Activated CD4-positive, alpha-beta T cell treated with anti-CD3 and anti-CD28 coated beads for 48 hours (primary cell): ENCODE measurements at regions not wholly inside any gene's neighbourhood (a gene's known extent, or its start where the extent isn't known, plus 50 kb on each side); places are given as distances from the start of the nearest gene placed in this dataset.

ENCODE experiments used
- DNase-seq: peaks from one replicate; pipeline ENCODE4 v3.0.0-alpha.2; 2020

DNA sequence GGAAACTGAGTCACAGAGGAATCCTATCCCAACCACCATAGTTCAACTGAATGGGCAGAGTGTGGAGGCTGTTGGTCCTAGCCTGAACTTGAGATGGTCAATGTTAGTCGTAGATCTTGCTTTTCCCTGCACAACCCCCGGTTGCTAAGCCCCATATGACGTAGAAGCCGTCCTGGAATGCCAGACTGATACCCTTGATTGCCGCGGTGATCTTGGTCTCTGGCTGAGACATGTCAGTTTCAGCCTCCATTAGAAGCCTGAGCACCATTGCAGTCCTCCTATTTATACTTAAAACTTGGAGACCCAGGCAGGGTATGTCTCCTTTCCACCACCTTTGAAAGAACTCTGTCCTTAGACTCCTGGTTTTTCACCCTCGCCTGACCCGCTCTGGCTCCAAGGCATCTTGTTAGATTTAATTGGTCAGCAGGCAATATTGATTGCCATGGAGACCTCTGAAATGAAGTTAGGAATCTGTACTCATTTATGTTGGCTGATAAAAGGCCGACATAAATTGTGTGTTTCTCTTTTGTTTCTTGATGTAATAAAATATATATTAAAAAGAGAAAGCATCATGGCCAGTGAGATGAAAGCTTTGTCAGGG, 53.4 kb downstream of the RPLP1 start:
- DNase-seq = no peak

- DNase-seq = no peak
Measured at GRCh38 chr15:69508659-69509058, 56.0 kb downstream of the RPLP1 start.

DNA sequence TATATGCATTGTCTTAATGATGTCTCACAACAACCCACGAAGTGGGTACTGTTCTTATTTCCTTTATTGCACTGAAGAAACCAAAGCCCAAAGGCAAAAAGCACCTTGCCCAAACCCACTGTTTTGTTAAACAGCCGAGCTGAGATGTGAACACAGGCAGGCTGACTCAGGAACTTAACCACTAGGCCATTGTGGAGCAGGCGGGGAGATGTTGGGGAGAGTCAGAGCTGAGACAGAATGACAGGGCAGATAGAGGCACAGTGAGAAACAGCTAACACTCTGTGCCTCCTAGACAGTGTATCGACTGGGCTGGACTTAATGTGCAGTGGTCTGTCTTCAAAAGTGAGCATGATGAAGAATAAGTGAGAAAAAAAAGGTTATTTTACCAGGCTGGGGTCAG, 56.5 kb downstream of the RPLP1 start:
- DNase-seq = peak; percentile 34

- no peak for DNase-seq
Measured at GRCh38 chr15:69510556-69510955, 57.9 kb downstream of the RPLP1 start.

DNA sequence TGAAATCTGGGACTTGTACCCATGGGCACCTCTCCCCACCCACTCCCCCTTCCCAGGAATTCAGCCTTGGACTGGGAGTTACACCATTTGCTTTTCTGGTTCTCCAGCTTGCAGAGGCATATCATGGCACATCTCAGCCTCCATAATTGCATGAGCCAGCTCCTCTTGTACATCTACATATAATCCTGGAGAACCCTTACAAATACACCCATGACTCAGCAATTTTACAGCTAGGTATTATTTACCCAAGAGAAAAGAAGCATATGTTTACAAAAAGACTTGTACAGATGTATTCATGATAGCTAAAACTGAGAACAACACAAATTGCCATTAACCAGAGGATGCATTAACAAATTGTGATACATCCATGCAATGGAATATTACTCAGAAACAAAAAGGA, 58.4 kb downstream of the RPLP1 start:
- no peak for DNase-seq

DNA sequence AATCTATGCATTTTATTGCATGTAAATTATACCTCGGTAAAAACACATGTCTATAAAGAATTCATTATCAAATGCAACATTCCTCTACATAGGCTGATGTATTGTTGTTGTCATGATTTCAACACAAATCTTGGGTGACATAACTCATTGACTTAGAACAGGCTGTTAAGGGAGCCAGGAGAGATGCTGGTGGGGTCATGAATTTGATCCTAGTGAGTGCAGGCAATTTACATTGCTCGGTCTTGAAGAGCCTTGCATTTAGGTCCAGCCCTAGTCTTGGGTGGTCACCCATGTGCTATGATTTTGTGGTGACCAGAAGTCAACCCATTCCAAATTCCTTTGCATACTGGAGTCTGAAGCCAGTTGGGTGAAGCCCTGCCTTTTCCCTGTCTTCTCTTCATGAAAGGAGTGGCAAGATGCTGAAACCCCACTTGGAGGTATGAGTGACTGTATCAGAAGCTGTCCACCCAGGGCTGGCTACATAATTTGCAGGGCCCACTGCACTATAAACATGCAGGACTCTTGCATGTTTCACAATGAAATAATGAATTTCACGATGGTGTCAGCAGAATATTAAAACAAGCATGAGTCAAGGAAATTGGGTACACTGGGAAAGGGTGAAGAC, 59.2 kb downstream of the RPLP1 start:
- DNase-seq = no peak

GRCh38 chr15:69513450-69513960, 60.9 kb downstream of the RPLP1 start:
- no peak for DNase-seq

- no peak for DNase-seq
Measured at GRCh38 chr15:69513986-69514385, 61.4 kb downstream of the RPLP1 start.

DNA sequence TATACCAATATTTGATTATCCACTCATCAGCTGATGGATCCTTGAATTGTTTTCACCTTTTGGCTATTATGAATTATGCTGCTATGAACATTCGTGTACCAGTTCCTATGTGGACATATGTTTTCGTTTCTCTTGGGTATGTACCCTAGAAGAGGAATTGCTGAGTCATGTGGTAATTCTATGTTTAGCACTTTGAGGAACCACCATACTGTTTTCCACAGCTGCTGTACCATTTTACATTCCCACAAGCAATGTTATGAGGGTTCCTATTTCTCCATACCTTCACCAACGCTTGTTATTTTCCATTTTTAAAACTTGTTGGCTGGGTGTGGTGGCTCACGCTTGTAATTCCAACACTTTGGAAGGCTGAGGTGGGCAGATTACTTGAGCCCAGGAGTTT, 62.9 kb downstream of the RPLP1 start:
- no peak for DNase-seq

GRCh38 chr15:69515926-69516325, 63.3 kb downstream of the RPLP1 start:
- DNase-seq = no peak

GRCh38 chr15:69517052-69517451, 64.4 kb downstream of the RPLP1 start:
- DNase-seq = no peak

DNA sequence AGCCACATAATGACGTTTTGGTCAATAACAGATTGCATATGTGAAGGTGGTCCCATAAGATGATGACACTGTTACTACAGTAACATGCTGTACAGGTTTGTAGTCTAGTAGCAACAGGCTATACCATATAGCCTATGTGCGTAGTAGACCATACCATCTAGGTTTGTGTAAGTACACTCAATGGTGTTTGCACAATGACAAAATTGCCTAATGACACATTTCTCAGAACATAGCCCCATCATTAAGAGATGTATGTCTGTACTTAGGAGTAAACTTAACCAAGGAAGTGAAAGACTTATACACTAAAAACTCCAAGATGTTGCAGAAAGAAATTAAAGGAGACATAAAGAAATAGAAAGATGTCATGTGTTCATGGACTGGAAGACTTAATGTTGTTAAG, 66.2 kb downstream of the RPLP1 start:
- no peak for DNase-seq

GRCh38 chr15:69520067-69520466, 67.4 kb downstream of the RPLP1 start:
- DNase-seq = no peak

DNA sequence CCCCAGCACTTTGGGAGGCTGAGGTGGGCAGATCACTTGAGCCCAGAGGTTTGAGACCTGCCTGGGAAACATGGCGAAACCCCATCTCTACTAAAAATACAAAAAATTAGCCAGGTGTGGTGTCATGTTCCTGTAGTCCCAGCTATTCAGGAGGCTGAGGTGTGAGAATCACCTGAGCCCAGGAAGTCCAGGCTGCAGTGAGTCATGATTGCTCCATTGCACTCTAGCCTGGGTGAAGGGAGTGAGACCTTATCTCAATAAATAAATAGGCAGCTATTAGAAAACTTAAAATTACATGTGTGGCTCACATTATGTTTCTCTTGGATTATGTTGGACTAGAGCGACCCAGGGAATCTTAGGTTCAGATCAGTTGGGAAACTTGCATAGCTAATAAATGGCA, 69.7 kb downstream of the RPLP1 start:
- no peak for DNase-seq

GRCh38 chr15:69523010-69524001, 70.7 kb downstream of the RPLP1 start:
- DNase-seq = peak; percentile 86

GRCh38 chr15:69524296-69524695, 71.7 kb downstream of the RPLP1 start:
- no peak for DNase-seq

DNA sequence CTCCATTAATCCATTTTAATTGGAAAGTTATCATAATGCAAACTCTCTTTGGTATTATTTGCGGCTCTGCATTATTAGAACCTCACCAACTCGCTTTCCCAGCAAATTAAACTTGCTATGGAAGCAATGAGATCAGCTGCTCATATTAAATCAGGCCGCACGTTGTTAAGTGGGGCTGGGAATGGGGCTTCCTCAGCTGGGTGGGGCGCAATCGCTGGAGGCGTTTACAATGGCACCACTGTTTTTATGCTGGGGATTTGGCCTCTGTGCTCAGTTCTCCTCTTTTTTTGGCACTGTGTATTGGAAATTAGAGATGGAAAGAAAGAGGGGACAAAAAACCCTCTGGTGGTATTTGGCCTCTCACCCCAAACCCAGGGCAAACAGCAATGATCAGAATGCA, 72.2 kb downstream of the RPLP1 start:
- DNase-seq = no peak

GRCh38 chr15:69525543-69525942, 72.9 kb downstream of the RPLP1 start:
- no peak for DNase-seq

DNA sequence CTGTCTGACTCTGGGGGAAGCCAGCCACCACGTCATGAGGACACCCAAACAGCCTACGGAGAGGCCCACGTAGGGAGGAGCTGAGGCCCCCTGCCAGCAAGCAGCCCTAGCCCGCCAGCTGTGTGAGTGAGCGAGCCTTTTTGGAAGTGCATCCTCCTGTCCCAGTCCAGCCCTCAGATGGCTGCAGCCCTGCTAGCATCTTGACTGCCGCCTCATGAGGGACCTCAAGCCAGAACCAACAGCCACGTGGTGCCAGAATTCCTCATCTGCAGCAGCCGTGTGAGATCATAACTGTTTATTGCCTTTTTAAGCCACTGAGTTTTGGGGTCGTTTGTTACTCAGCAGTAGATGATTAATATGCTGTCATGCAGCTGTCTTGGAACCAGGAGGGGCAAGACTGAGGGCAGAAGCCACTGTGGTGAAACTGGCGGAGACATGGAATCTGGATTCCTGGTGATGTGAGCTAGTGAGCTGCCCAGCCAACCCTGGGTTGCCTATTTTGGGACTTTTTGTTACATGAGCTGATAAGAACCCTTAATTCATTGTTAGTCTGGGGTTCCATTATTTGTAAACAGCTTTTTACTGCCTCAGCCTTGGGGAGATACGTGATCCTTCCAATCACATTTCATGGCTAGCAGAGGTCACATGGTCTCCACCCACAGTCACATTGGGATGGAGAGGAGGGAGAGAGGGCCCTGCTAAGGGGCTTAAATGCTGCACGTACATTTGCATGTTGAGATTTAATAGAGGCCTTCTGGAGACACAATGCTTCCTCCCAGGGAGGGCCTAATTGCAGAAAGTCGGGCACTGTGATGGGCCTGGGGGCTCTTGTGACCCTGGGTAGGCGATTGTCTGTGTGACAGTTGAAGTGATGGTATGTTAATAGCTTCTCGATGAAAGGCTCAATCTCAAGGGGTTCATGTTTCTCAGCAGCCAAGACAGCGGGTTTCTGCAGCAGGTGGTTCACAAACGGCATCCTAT, 73.8 kb downstream of the RPLP1 start:
- no peak for DNase-seq

DNA sequence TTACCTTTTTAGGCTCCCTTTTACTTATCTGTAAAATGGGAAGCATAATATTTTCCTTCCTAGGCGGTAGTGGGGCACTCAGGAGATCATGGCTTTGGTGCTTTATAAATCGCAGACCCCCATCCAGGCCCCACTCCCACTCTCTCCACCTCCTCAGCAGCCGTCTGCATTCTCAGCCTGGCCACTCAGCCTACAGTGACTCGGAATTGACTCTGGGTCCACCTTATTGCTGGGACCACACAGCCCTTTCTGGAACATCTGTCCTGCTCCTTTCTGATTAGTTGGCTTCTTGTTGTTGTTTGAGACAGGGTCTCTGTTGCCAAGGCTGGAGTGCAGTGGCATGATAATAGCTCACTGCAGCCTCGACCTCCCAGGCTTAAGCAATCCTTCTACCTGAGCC, 76.5 kb downstream of the RPLP1 start:
- no peak for DNase-seq

DNA sequence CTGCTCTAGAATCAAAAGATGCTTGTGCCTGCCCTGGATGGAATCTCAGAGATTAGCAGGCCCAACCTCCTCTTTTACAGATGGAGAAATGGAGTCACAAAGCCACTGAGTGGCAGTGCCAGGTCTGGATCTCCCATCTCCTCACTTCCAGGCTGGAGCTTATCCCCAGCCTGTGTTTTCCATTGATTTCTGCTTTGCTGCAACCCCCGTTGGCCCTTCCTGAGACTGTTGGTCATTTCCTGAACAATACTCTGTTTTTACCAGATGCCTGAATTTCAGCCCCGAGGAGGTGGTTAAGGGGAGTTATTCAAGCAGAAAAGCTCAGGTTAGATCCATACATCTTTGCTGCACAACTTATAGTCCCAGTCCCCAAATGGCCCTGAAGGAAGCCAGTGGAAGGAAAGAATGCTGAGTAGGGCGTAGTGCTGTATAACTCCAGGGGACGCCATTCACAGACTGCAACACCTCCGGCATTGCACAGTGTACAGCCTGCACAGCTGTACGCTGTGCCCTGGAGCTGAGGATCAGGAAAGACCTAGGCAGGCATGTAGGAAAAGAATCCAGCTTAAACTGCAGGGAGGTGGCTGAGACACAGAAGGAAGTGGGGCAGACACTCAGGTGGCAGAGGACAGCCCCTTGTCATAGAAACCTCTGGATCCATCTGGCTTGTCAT, 77.5 kb downstream of the RPLP1 start:
- no peak for DNase-seq
